DND-41 (cell line): ENCODE measurements at regions not wholly inside any gene's neighbourhood (a gene's known extent, or its start where the extent isn't known, plus 50 kb on each side); places are given as distances from the start of the nearest gene placed in this dataset.

Experiments used
- ATAC-seq: fragments of 200-7000 bp; cut with Tn5 transposase; 3 replicates; pipeline ENCODE4 v1.9.1; 2021; ENCODE audit warnings: low read depth; ENCODE audit not compliant: insufficient read depth
- DNase-seq: peaks from one replicate; pipeline ENCODE4 v3.0.0-alpha.2; 2020
- H2AFZ ChIP-seq: 2 replicates; pipeline ENCODE4 v1.6.0; 2012; ENCODE audit warnings: low read depth, low read length
- H3K27ac ChIP-seq: 2 replicates; pipeline ENCODE4 v1.5.1; 2012; ENCODE audit warnings: low read length, inconsistent platforms
- H3K27me3 ChIP-seq: fragments of 200-600 bp; sonication (generic); 2 replicates; pipeline ENCODE4 v1.6.0; 2012; ENCODE audit warnings: low read length, mild to moderate bottlenecking, inconsistent platforms; ENCODE audit not compliant: insufficient read depth, poor library complexity
- H3K36me3 ChIP-seq: 2 replicates; pipeline ENCODE4 v1.5.1; 2012; ENCODE audit warnings: low read length, inconsistent platforms; ENCODE audit not compliant: insufficient read depth
- H3K4me1 ChIP-seq: 2 replicates; pipeline ENCODE4 v1.5.1; 2012; ENCODE audit warnings: mild to moderate bottlenecking, low read length; ENCODE audit not compliant: insufficient read depth
- H3K4me2 ChIP-seq: 2 replicates; pipeline ENCODE4 v1.6.0; 2012; ENCODE audit warnings: mild to moderate bottlenecking, moderate library complexity, low read length, inconsistent platforms; ENCODE audit not compliant: insufficient read depth
- H3K4me3 ChIP-seq, 2 experiments: fragments of 200-600 bp in 1 of 2; shearing (Covaris generic) in 1 of 2; 2 replicates each; pipeline ENCODE4 v1.5.1; 2012 to 2016; ENCODE audit warnings: inconsistent platforms in 2 of 2, low read length in 2 of 2, mild to moderate bottlenecking in 2 of 2, low read depth in 1 of 2, moderate library complexity in 1 of 2
- H3K79me2 ChIP-seq: 2 replicates; pipeline ENCODE4 v1.6.0; 2012; ENCODE audit warnings: low read length, inconsistent platforms; ENCODE audit not compliant: insufficient read depth
- H3K9ac ChIP-seq: 2 replicates; pipeline ENCODE4 v1.6.0; 2012; ENCODE audit warnings: low read depth, mild to moderate bottlenecking, inconsistent platforms, low read length, moderate library complexity
- H3K9me3 ChIP-seq: 2 replicates; pipeline ENCODE4 v1.5.1; 2012; ENCODE audit warnings: low read length, moderate library complexity, mild to moderate bottlenecking, inconsistent platforms; ENCODE audit not compliant: insufficient read depth, severe bottlenecking
- H4K20me1 ChIP-seq: 2 replicates; pipeline ENCODE4 v1.6.0; 2012; ENCODE audit warnings: low read length; ENCODE audit not compliant: insufficient read depth
- CTCF ChIP-seq: IDR thresholded peaks from 2 replicates; pipeline ENCODE4 v1.5.1; 2012; ENCODE audit warnings: borderline replicate concordance, low read length, moderate library complexity, mild to moderate bottlenecking; ENCODE audit not compliant: poor library complexity, severe bottlenecking; ENCODE audit errors: extremely low read depth
- EZH2 ChIP-seq: IDR thresholded peaks from 3 replicates; pipeline ENCODE4 v1.6.1; 2012; ENCODE audit warnings: borderline replicate concordance, low read depth, mild to moderate bottlenecking, moderate library complexity, low read length, inconsistent platforms; ENCODE audit not compliant: severe bottlenecking

DNA sequence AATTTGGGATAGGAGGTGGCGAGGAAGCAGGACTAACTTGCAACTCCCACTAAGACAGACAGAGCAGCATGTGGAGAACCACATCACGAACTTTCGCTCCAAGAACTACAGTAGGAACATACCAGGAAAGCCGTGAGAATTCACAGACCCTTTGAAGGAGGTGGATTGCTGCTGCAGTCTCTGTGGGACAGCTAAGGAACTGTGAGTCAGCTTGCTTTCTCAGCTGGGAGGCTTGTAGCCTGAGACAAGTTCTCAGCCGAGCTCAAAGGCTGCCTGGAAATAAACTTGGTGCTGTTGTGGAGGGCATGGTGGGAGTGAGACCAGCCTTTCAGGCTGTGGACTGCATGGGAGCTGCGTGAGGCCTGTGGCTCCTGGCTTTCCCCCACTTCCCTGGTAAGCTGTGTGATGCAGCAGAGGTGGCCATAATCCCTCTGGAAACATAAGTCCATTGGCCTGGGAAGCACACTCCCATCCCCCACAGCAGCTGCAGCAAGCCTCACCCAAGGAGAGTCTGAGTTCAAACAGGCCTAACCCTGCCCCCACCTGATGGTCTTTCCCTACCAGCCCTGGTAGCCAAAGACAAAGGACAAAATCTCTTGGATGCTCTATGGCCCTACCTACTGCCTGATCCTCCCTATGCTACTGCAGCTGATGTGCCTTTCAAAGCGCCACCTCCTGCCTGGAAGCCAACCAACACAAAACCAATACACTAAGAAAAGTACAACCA is 441.1 kb upstream of the HTR2A start:
- DNase-seq (no peak), ATAC-seq (no peak)
- no peaks in the 10 kb centered on the region for H3K9me3 ChIP-seq
- TF ChIP-seq CTCF (no peak), EZH2 (no peak)
- no peak overlapping the region for H3K27ac ChIP-seq
- no peaks in the 10 kb centered on the region for H3K4me1 ChIP-seq
- H2AFZ ChIP-seq: no peak overlapping the region
- H4K20me1 ChIP-seq: no peaks in the 10 kb centered on the region
- H3K36me3 ChIP-seq: no peaks in the 10 kb centered on the region
- no peak overlapping the region for H3K9ac ChIP-seq
- H3K79me2 ChIP-seq: no peaks in the 10 kb centered on the region
- H3K4me2 ChIP-seq: no peak overlapping the region
- H3K27me3 ChIP-seq: no peaks in the 10 kb centered on the region
- H3K4me3 ChIP-seq: no peak overlapping the region

DNA sequence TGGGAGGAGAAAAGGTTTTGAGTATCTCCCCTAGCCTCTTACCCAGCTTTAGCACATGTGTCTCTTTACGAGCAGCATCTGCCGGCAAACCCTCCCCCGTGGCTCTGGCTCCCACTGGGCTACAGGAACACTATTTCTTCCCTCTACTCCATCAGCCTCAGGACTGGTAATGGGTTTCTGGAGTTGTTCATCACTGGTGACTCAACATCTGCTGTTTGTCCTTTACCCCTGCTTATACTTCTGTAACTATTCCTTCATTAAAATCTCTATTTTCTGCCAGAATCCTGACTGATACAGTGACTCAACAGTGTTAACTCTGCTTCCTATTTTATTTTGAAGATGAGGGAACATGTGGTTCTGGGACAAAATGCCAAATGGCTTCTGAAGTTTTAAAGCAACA is 437.3 kb upstream of the HTR2A start:
- no peak overlapping the region for H3K27ac ChIP-seq
- no peak for DNase-seq
- H3K27me3 ChIP-seq: no peaks in the 10 kb centered on the region
- H4K20me1 ChIP-seq: no peaks in the 10 kb centered on the region
- H3K4me1 ChIP-seq: no peaks in the 10 kb centered on the region
- no peak overlapping the region for H3K4me2 ChIP-seq
- H3K36me3 ChIP-seq: no peaks in the 10 kb centered on the region
- H3K4me3 ChIP-seq: no peak overlapping the region
- no peaks in the 10 kb centered on the region for H3K79me2 ChIP-seq
- TF ChIP-seq CTCF (no peak), EZH2 (no peak)
- no peak overlapping the region for H2AFZ ChIP-seq
- no peak overlapping the region for H3K9ac ChIP-seq
- ATAC-seq: no peak
- H3K9me3 ChIP-seq: no peaks in the 10 kb centered on the region

DNA sequence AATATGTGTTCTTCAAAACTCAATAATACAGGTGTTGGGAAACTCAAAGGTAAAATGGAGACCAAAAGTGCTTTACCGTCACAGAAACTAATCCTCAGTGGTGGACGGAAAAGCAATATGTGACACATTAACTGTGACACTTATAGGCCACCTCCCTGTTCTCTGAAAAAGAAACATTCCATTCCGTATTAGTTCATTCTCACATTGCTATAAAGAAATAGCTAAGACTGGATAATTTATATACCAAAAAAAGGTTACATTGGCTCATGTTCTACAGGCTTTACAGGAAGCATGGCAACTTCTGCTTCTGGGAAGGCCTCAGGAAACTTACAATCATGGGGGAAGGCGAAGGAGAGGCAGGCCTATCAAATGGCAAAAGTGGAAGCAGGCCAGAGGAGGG is 435.3 kb upstream of the HTR2A start:
- Histone ChIP-seq H3K27ac (no peak overlapping the region), H3K36me3 (no peaks in the 10 kb centered on the region), H3K4me1 (no peaks in the 10 kb centered on the region), H3K9me3 (no peaks in the 10 kb centered on the region), H3K9ac (no peak overlapping the region), H3K4me2 (no peak overlapping the region), H3K4me3 (no peak overlapping the region), H4K20me1 (no peaks in the 10 kb centered on the region), H2AFZ (no peak overlapping the region), H3K79me2 (no peaks in the 10 kb centered on the region), H3K27me3 (no peaks in the 10 kb centered on the region)
- ATAC-seq (no peak), DNase-seq (no peak)
- TF ChIP-seq CTCF (no peak), EZH2 (no peak)

- Histone ChIP-seq H3K9me3 (no peaks in the 10 kb centered on the region), H3K4me3 (no peak overlapping the region), H3K36me3 (no peaks in the 10 kb centered on the region), H3K27me3 (no peaks in the 10 kb centered on the region), H3K27ac (no peak overlapping the region), H2AFZ (no peak overlapping the region), H4K20me1 (no peaks in the 10 kb centered on the region), H3K4me1 (no peaks in the 10 kb centered on the region), H3K79me2 (no peaks in the 10 kb centered on the region), H3K9ac (no peak overlapping the region), H3K4me2 (no peak overlapping the region)
- TF ChIP-seq EZH2 (no peak), CTCF (no peak)
- ATAC-seq: no peak
- DNase-seq: no peak
Measured at GRCh38 chr13:47330031-47330430, 433.2 kb upstream of the HTR2A start.
